ENCODE measurements at regions not wholly inside any gene's neighbourhood (a gene's known extent, or its start where the extent isn't known, plus 50 kb on each side); places are given as distances from the start of the nearest gene placed in this dataset.
"Not testable (repeated sequence)": the region's sequence is repeated elsewhere in the genome, so short reads cannot be mapped to it uniquely, and the experiment has no call there.

DNA sequence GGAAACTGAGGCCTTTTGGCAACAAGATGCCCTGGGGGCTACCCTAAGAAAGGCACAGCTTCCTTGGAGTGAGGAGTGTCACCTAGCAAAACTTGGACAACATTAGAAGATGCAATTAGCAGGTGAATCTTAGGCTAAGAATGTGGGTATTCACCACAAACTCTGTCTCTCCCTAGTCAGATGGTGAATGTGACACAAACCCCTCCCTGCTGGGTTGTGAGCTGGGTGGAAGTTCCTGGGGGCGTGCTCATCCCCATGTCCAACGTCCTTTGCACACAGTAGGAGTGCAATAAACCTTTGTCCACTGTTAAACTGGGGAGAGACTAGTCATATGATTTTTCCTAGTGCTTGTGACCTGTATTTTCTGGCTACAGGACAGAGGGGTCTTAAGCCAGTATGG, 67.1 kb upstream of the SH3GL3 start:
- H3K4me3 ChIP-seq, result no peak overlapping the region
- no peak for DNase-seq
- H3K9me3 ChIP-seq, result no peaks in the 10 kb centered on the region
- H3K4me1 ChIP-seq, result no peaks in the 10 kb centered on the region
- peaks cover 32 to 35% (median 34%) of the 10 kb centered on the region in 3 donors for H3K27me3 ChIP-seq
- in situ Hi-C loops (cut with MboI; ENCODE audit: low sequenced_read_pairs in 4 of 4) (no loop called here), intact Hi-C loops (cut with DNase I; ENCODE audit: low total_unique reads) (loop anchor here (2.0 kb wide), 1 partner anchor 131 kb away; no protein-coding TSS in a partner anchor)
- H3K36me3 ChIP-seq, result no peaks in the 10 kb centered on the region
- H3K27ac ChIP-seq, result no peak overlapping the region
- no peak for TF ChIP-seq POLR2A (IDR thresholded peaks at IDR 0.05)
- ATAC-seq, result no peak

- in situ Hi-C loops (cut with MboI; ENCODE audit: low sequenced_read_pairs in 4 of 4) (no loop called here), intact Hi-C loops (cut with DNase I; ENCODE audit: low total_unique reads) (loop anchor here (2.0 kb wide), 1 partner anchor 132 kb away; no protein-coding TSS in a partner anchor)
- peaks cover 29 to 34% (median 31%) of the 10 kb centered on the region in 3 donors for H3K27me3 ChIP-seq
Measured at GRCh38 chr15:83380682-83381081, 66.5 kb upstream of the SH3GL3 start.

DNA sequence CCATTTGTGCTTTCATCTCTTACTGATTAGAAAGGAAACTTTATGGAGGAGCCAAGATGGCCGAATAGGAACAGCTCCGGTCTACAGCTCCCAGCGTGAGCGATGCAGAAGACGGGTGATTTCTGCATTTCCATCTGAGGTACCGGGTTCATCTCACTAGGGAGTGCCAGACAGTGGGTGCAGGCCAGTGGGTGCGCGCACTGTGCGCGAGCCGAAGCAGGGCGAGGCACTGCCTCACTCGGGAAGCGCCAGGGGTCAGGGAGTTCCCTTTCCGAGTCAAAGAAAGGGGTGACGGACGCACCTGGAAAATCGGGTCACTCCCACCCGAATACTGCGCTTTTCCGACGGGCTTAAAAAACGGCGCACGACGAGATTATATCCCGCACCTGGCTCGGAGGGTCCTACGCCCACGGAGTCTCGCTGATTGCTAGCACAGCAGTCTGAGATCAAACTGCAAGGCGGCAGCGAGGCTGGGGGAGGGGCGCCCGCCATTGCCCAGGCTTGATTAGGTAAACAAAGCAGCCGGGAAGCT, 63.5 kb upstream of the SH3GL3 start:
- H3K9me3 ChIP-seq; H3K4me1 ChIP-seq; ATAC-seq; in situ Hi-C loops (cut with MboI; ENCODE audit: low sequenced_read_pairs in 4 of 4); H3K36me3 ChIP-seq; H3K27ac ChIP-seq; intact Hi-C loops (cut with DNase I; ENCODE audit: low total_unique reads); DNase-seq; H3K4me3 ChIP-seq: not testable (repeated sequence)
- peaks cover 12 to 16% (median 16%) of the 10 kb centered on the region in 3 donors for H3K27me3 ChIP-seq

More at GRCh38 chr15:83380682-83381081, 66.5 kb upstream of the SH3GL3 start:
- Histone ChIP-seq H3K4me1 (no peaks in the 10 kb centered on the region), H3K9me3 (no peaks in the 10 kb centered on the region), H3K36me3 (no peaks in the 10 kb centered on the region), H3K27ac (no peak overlapping the region), H3K4me3 (no peak overlapping the region)
- DNase-seq, result no peak
- no peak for ATAC-seq
- TF ChIP-seq POLR2A (IDR thresholded peaks at IDR 0.05) (no peak), CTCF (IDR thresholded peaks at IDR 0.05 in 4 of 5, conservative IDR thresholded peaks at IDR 0.05 in 1 of 5) (no peak)

DNA sequence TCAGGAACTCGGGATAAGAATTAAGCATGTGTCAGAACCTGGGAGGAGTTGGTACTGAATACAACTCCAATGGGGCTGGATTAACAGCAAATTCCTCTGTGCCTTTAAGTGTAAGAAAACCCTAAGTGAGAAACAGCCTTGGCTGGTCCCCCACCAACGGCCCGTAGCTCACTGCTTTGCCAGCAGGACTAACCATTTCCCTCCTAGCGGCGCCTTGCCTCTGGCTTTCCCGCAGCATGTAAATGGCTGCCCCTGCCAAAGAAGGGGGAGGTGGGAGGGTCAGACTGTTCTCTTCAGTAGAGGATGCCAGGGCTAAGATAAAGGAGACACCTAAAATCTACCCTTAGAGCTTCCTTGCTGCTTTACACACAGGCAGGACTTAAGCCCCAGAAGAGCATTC, 51.0 kb upstream of the SH3GL3 start:
- intact Hi-C loops (cut with DNase I; ENCODE audit: low total_unique reads), result no loop called here
- Histone ChIP-seq H3K36me3 (no peaks in the 10 kb centered on the region), H3K27ac (no peak overlapping the region), H3K27me3 (peaks cover 0 to 10% (median 6%) of the 10 kb centered on the region in 3 donors), H3K9me3 (no peaks in the 10 kb centered on the region), H3K4me1 (no peaks in the 10 kb centered on the region), H3K4me3 (no peak overlapping the region)
- DNase-seq, result no peak
- TF ChIP-seq CTCF (IDR thresholded peaks at IDR 0.05 in 4 of 5, conservative IDR thresholded peaks at IDR 0.05 in 1 of 5), result no peak
- TF ChIP-seq POLR2A (IDR thresholded peaks at IDR 0.05), result no peak
- no peak for ATAC-seq
- in situ Hi-C loops (cut with MboI; ENCODE audit: low sequenced_read_pairs in 4 of 4), result no loop called here

Measured in gastrocnemius medialis (tissue), 4 donors.